ENCODE measurements at regions not wholly inside any gene's neighbourhood (a gene's known extent, or its start where the extent isn't known, plus 50 kb on each side); places are given as distances from the start of the nearest gene placed in this dataset.

DNA sequence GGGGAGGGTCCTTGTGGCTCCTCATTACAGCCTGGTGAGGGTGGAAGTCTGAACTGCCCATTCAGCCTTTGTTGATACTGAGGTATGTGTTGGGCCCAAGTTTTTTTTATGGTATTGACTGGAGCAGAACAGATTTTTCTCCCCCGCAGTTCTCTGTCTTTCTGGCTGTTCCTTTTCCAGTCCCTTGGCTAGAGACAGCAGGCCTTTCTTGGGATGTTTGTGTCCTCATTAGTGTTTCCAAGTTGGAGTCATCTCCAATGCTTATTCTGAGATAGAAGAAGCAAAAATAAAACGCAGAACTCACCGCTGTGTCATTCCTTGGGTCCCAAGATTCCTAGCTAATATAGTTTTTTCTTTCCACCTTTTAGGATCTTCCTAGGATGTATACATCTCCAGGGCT, 193.3 kb downstream of the RAMP3 start:
- DNase-seq (ENCODE audit: low spot score), result no peak

DNA sequence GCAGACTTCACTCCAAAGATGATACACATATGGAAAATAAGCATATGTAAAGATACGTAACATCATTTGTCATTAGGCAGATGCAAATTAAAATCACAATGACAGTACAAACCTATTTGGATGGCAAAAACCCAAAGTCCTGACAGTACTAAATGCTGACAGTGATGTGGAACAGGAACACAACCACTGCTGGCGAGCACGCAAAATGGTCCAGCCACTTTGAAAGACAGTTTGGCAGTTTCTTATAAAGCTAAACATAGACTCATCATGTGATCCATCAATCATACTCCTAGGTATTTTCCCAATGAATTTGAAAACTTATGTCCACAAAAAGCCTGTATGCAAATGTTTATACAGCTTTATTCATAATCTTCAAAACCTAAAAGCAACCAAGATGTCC, 200.7 kb downstream of the RAMP3 start:
- no peak for DNase-seq (ENCODE audit: low spot score)

DNA sequence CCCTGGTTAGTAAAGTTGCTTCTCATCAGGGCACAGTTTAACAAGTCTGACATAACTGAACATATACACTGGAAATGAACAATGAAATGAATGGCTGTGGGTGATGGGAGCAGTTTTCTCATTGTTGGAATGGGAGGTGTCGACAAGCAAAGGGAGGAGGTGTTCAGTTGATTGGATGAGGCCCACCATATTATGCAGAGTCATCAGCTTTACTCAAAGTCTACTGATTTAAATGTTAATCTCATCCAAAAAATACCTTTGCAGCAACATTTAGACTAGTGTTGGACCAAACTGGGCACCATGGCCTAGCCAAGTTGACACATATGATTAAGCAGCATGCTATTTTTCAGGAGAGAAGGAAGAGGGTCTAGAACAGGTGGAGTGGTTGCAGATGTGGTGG, 201.7 kb downstream of the RAMP3 start:
- no peak for DNase-seq (ENCODE audit: low spot score)

DNA sequence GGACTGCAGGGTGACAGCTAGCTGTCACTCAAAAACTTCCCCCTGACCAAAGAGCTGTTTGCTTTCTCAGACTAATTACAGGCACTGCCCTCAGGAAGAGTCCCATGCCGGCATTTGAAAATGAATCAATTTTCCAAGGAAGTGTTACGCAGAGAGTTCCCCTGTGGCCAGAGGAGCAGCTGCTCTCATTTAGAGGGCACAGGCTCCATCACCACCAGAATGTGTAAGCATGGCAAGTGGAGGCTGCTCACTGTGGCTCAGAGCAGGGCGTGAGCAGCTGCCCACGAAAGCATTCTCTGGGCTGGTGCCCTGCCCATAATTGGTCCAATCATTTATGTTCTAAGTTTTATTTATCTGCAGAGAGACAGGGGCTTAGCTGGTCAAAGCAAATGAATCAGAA, 202.2 kb downstream of the RAMP3 start:
- DNase-seq (ENCODE audit: low spot score), result no peak

DNA sequence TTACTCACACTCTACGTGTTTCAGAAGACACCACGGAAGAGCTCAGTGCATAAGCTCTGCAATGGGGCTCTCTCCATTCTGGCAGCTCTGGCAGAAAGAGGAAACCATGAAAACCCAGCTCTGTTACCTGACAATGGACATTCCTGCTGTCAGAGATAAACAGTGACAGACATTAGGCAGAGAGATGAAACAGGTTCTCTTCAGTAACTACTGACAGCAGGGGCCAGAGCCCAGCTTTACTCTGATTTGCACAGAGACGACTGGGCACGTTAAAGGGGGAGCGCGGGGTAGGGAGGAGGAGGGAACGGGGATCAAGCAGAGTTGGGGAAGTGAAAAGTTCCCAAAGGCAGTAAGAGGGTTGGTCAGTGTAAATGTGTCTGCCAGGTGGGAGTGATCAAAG, 206.1 kb downstream of the RAMP3 start:
- no peak for DNase-seq (ENCODE audit: low spot score)

DNA sequence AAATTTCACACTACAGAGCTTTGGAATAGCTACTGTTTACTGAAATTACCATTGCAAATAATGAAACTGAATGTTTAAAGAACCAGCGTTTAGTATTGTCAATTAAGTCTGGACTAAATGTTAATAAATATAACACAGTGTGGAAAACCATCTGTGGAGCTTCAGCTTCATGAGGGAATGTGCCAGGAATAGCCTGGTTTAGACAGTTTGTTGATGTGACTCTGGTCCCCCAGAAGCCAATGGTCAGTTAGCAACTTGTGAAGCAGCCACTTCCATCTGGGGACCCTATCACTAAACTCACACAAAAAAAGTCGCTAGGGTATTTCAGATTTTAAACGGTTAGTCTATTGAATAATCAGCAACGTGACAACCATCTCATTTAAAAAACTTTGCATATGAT, 207.8 kb downstream of the RAMP3 start:
- no peak for DNase-seq (ENCODE audit: low spot score)

DNA sequence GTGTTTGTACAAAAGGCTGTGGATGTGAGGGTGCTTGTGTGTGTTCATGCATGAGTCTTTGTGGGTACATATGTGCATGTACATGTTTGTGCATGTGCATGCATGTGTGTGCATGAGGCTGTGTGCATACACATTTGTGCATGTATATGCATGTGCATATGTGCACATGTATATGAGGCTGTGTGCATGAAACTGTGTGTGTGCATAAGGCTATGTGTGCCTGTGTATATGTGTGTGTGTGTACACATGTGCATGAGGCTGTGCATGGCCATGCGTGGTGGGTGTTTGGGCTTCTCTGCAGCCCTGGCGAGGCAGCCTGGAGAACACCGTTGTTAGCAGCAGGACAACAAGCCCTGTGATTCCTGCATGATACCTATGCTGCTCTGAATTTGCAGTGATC, 207.7 kb upstream of the ADCY1 start:
- DNase-seq (ENCODE audit: low spot score), result no peak

DNA sequence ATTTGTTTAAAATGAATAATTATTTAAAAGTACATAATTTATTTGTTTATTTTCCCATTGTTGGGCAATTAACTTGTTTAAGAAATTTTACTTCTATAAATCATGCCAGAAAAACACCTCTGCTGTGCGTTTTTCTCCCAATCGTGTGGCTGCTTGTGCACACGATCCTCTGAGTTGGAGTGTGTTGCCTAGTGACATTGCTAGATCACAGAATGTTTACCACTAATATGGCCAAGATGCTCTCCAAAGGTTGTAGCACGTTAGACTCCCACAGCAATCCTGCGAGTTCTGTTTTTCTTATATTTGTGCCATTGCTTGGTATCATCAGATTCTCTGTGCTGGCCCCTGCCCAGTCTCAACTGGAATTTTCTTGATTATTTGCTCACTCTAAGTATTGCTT, 207.1 kb upstream of the ADCY1 start:
- no peak for DNase-seq (ENCODE audit: low spot score)

DNA sequence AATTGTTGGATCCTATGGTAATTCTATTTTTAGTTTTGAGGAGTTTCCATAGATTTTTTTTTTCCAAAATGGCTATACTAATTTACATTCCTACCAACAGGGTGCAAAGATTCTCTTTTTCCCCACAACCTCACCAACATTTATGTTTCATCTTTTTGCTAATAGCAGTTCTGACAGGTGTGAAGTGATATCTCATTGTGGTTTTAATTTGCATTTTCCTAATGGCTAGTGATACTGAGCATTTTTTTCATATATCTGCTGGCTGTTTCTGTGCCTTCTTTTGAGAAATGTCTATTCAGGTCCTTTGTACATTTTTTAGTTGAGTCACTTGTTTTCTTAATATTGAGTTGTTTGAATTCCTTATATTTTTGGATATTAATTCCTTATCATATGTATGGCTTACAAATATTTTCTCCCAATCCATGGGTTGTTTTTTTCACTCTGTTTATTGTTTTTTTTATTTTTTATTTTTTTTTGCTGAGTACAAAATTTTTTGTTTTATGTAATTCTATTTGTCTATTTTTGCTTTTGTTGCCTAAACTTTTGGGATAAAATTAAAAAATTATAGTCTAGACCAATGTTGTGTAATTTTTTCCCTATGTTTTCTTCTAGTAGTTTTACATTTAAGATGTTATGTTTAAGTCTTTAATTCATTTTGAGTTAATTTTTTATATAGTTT, 205.9 kb upstream of the ADCY1 start:
- no peak for DNase-seq (ENCODE audit: low spot score)

DNA sequence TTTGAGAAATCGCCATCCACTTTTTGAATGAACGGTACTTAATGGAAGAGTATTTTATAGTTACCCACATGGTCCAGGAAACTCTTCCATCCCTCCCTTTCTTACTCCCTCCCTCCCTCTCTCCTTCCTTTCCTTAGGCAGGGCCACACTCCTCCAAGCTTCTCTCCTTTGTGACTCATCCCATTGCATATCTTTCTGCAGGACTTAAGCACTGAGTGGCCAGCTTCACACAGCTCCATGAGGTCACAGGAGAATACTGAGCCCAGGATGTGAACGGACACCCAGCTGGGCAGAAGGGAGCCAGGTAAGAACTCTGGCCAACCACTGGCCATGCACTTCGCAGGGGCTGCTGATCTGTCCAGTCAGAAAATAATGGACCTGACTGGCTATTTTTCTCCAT, 189.7 kb upstream of the ADCY1 start:
- DNase-seq (ENCODE audit: low spot score), result no peak

DNA sequence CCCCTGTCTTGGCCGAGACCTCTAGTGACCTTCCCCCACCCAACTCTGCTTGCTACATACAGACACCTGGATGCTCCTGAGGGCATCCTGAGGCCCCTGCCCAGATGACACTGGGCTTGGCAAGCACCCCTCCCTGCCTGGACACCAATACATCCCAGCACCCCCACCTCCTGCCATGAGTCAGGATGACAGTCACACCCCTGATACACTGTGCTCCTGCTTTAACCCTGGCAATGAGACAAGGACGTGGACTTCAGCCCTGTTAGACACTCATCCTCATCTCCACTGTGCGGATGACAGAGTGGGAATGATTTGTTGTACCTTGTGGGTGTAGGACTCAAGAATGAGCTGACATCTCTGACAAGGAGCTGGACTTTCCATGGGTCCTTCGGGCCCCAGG, 186.3 kb upstream of the ADCY1 start:
- DNase-seq (ENCODE audit: low spot score), result no peak

DNA sequence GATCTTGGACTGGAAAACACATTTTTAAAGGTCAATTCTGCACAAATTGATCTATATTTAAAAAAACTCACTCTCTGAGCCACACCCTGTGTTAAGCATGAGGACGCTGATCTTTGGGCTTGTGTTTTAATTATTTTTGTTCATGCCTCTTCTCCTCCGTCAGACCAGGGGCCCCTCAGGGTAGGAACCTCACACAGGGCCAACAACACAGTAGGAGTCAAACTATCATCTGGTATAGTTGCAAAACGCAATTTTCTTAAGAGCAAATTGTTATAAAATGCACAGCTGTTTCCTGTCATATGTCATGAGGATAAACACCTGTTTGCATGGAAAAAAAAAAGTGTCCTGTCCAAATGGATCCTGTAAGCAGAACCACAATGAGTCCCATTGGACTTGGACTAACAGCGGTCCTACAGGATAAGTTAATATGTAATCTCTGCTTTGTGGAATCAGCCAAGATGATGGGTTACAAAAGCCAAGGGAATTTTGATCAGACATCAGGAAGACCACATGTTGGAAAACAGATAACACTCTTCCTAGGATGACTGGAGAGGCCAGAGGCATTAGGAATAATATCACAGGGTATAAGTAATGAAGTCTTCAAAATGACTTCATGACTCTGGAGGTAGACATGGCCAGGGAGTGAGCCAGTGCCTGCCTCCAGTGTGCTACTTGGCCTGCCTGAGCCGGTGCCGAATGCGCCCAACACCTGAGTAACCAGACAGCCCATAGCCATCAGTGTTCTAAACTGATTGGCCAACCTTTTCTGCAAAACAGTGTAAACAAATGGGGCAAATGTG, 184.9 kb upstream of the ADCY1 start:
- no peak for DNase-seq (ENCODE audit: low spot score)

DNA sequence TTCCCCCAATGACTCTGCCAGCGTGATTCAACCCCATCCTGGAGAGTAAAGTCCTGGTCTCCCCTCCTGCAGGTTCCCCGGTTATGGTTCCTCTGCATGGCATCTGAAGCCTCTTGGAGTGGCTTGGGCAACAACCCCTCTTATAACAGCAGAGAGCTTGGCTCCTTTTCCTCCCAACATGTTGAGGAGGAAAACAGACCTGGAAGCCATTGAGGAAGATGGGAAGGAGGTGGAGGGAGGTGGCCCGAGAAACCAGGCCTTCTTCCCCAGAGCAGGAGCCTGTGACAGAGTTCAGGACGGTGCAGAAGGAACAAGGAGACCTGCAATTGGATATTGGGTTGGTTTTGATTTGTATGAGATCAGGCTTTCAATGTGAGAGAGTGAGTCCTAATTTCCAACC, 184.0 kb upstream of the ADCY1 start:
- DNase-seq (ENCODE audit: low spot score), result no peak

DNA sequence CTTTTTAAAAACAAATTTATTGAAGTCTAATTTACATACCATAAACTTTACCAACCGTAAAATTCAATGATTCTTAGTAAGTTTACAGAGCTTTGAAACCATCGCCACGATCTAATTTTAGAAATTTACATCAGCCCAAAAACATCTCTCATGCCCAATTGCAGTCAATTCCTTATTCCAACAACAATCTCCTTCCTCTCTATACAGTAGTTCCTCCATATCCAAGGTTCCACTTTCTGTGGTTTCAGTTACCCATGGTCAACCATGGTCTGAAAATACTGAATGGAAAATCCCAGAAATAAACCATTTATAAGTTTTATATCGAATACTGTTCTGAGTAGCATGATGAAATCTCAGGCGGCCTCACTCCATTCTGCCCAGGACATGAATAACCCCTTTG, 183.4 kb upstream of the ADCY1 start:
- DNase-seq (ENCODE audit: low spot score), result no peak

DNA sequence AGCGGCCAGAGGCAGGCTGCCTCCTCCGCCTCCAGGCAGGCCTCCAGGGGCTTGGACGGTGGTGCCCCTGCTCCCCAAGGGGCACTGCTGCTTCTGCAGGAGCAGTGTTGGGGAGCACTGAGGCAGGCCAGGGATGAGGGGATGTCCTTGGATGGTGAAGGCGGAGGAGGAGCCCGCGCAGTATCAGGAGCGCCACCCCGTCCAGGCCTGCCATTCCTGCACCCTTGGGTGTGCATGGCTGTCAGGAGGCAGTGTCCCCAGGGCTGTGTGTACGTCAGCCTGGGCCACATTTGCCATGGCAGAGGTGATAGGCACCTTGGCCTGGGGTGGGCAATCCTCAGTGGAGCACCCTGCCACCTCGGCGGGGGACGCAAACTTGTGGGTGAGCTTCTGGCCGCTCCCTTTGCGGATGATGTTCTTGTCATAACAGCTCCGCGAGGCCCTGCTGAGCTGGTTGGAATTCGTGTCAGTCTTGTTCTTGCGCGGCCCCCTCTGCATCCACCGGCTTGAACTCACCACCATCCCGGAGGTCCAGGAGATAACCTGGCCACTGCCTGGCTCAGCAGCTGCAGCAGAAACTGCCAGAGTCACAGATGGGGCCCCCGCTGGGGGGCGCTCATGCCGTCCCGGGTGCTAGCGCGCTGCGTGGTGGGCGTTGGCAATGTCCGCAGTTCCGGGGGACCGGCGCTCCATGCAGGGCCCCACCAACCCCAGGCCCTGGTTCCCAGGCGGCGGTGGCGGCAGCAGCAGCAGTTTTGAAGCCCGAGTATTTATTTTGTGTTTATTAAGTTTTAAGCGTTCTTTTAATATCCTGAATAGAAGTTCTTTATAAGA, 182.3 kb upstream of the ADCY1 start:
- no peak for DNase-seq (ENCODE audit: low spot score)

DNA sequence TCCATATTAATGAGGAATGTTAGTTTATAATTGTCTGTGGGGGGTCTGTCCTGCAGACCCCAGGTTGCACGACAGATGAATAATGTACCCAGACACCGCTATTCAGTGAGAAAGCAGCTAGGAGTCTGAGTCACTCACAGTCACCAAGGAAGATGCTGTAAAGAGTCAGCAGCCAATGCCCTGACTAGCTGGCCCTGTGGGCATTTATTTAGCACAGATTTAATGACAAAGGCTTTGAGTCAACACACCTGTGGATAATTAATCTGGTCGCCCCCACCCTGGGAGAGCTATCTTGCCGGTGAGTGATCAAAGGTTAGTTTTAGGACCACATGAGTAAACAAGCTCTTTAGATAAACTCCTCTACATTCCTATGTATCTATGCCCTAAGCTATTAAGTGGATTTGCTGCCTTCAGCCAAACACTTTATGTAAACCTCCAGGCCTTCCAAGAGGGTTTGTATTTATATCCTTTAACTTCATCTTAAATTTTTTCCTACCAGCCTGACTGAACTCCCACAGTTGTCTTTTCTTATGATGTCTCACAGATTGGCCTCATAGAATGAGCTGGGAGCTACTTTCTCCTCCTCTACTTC, 180.0 kb upstream of the ADCY1 start:
- no peak for DNase-seq (ENCODE audit: low spot score)

DNA sequence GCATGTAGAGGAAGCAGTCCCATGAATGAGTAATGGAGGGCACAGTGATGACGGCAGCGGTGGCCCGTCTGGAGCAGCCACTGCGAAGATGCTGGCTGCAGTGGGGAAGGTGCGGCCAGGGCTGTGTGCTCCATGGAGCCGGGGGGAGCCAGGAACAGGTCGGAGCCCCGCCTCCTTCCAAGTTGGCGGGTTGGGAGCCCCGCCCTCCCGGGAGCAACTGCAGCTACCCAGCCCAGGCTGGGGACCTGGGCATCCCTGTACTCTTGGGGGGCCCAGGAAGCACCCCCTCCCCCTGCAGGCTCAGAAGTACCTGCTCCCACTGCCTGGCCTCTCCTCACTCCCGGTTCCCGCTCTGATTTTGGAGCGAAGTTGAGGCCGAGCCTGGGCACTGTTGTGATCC, 175.1 kb upstream of the ADCY1 start:
- DNase-seq (ENCODE audit: low spot score), result no peak

DNA sequence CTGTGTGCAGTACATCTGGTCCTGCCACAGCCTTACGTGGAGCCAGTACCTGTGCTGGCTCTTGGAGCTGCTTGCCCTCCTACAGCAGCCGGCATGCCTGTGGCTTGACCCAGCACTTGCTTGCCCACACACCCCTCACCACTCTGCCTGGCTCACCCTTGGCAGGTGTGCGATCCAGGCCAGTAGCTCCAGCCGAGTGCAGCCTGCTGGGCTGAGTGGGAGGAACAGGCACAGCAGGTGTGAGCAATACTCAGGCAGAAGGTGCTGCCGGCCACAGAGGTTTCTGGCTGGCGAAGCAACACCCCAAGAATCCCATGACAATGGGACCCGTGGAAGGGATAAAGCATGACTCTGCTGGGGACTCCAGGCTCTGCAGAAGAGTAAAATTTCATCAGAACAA, 173.5 kb upstream of the ADCY1 start:
- no peak for DNase-seq (ENCODE audit: low spot score)

DNA sequence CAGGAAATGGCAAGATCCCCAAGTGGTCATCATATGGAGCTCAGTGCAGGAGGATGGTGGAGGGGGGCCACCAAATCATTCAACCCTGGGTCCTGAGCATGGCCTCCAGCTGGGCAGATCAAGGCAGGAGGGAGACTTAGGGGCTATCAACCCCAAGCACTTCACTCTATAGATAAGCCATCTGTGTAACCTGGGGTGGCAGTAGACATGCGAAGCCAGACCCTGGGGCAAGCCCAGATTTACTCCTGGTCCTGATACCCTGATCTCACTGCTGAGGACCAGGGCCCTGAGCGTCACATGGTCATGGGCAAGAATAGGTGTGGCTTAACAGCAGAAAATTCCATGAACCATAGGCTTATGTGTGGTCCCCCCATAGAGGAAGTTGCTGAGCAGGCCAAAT, 173.0 kb upstream of the ADCY1 start:
- DNase-seq (ENCODE audit: low spot score), result no peak

DNA sequence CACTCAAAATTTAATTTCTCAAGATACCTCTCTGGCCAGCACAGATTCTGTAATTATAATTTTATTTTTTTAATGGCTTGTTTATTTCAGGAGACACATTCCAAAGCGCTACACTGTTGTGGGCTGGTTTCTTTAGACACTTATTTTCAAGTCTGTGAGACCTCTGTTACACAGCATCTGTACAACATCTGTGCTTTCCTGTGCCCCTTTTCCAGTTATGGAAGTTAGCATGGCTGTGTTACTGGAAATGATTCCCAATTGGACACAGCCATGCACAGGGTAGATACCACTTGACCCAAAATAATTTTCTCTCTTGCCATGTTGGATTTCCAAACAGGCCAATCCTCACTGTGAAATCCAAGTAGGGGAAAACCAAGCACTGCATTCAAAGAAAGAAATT, 172.3 kb upstream of the ADCY1 start:
- DNase-seq (ENCODE audit: low spot score), result no peak

DNA sequence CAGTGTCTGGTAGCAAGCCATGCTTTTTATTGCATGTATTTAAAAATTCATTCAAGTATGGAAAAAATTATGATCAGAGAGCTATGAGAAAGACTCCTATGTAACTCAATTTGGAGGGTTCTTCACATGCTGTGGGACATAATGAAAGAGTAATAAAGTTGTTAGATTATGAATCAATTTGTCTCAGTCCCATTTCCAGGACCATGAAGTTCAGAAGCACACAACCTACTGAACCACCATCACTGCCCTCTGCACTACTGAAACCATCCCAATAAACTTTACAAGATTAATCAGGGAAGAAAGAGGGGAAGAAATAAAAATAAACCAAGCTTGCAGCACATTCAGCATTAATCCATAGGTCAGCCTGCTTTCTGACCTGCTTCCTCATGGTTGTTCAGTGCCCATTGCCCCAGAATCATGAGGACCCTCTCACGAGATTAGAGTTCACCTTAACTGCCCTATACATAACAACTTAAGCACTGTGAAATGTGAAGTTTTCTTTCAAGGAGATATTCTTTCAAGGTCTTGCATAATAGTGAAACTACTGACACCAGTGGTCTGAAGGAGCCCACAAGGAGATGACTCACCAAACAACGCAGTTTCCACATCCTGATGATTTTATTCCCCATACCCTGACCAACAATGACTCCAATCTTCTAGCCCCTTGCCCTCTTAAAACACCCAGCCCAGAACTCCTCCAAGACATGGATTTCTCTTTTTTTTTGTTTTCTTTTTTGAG, 171.5 kb upstream of the ADCY1 start:
- no peak for DNase-seq (ENCODE audit: low spot score)

DNA sequence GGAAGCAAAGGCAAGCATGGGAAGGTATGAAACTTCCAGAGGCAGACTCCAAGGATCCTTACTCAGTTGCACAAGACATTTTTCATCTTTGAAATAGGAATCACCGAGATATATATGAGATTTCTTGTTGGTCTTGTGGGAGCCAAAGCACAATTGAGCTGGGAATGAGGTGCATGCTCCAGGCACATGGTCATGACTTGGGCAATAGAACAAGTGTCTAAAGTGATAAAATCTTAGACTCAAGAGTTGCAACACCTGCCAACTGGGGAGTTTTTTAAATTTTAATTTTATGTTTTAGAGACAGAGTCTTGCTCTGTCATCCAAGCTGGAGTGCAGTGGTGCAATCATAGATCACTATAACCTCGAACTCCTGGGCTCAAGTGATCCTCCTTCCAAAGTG, 169.5 kb upstream of the ADCY1 start:
- no peak for DNase-seq (ENCODE audit: low spot score)

Data from HuH-7 (cell line).